CD14-positive monocyte (primary cell): ENCODE measurements at regions not wholly inside any gene's neighbourhood (a gene's known extent, or its start where the extent isn't known, plus 50 kb on each side); places are given as distances from the start of the nearest gene placed in this dataset.

Experiments used
- DNase-seq, 3 donors: peaks; one replicate each; pipeline ENCODE4 v3.0.0-alpha.2; 2011 to 2022
- H2AFZ ChIP-seq: 2 replicates; pipeline ENCODE4 v1.6.0; 2012; ENCODE audit warnings: mild to moderate bottlenecking, low read depth, low read length, inconsistent platforms; ENCODE audit not compliant: insufficient read depth, poor library complexity, severe bottlenecking
- H3K27ac ChIP-seq, 2 donors: 1 replicate in 1 of 2; 2 replicates in 1 of 2; pipeline ENCODE4 v1.5.1; 2012 to 2013; ENCODE audit warnings: low read length in 2 of 2, control low read depth in 1 of 2, inconsistent platforms in 1 of 2, low read depth in 1 of 2, mild to moderate bottlenecking in 1 of 2
- H3K27me3 ChIP-seq, 2 donors: one replicate each; pipeline versions ENCODE4 v1.6.0 to v1.6.1; 2011 to 2013; ENCODE audit warnings: low read length in 2 of 2; ENCODE audit not compliant: control insufficient read depth in 2 of 2, insufficient read depth in 2 of 2
- H3K36me3 ChIP-seq, 2 donors: replicated peaks in 1 of 2; 1 replicate in 1 of 2; 2 replicates in 1 of 2; pipeline versions ENCODE4 v1.5.1 to v1.6.1; 2012 to 2013; ENCODE audit warnings: low read length in 2 of 2, control low read depth in 1 of 2, inconsistent platforms in 1 of 2, mild to moderate bottlenecking in 1 of 2; ENCODE audit not compliant: insufficient read depth in 2 of 2, control insufficient read depth in 1 of 2
- H3K4me1 ChIP-seq, 2 donors: 1 replicate in 1 of 2; 2 replicates in 1 of 2; pipeline versions ENCODE4 v1.5.1 to v1.6.1; 2012 to 2013; ENCODE audit warnings: low read length in 2 of 2, control low read depth in 1 of 2, inconsistent platforms in 1 of 2, mild to moderate bottlenecking in 1 of 2, moderate library complexity in 1 of 2; ENCODE audit not compliant: insufficient read depth in 2 of 2, control insufficient read depth in 1 of 2
- H3K4me2 ChIP-seq: replicated peaks from 2 replicates; pipeline ENCODE3; 2012; ENCODE audit warnings: low read length, moderate library complexity, mild to moderate bottlenecking; ENCODE audit not compliant: poor library complexity, severe bottlenecking; ENCODE audit errors: extremely low read depth
- H3K4me3 ChIP-seq, 3 experiments: fragments of 200-600 bp in 1 of 3; sonication (generic) in 1 of 3; replicated peaks in 1 of 3; 1 replicate in 2 of 3; 2 replicates in 1 of 3; pipeline ENCODE4 v1.5.1; 2011 to 2013; ENCODE audit warnings: low read length in 3 of 3, mild to moderate bottlenecking in 3 of 3, control low read depth in 2 of 3, low read depth in 2 of 3, inconsistent platforms in 1 of 3, moderate library complexity in 1 of 3
- H3K79me2 ChIP-seq: 2 replicates; pipeline ENCODE4 v1.6.0; 2012; ENCODE audit warnings: mild to moderate bottlenecking, control low read depth, inconsistent platforms, low read length, moderate library complexity; ENCODE audit not compliant: insufficient read depth
- H3K9ac ChIP-seq: 2 replicates; pipeline ENCODE4 v1.6.0; 2017; ENCODE audit warnings: low read length, mild to moderate bottlenecking; ENCODE audit not compliant: insufficient read depth, poor library complexity, severe bottlenecking
- H3K9me3 ChIP-seq, 2 donors: replicated peaks in 1 of 2; 1 replicate in 1 of 2; 2 replicates in 1 of 2; pipeline versions ENCODE4 v1.5.1 to v1.6.1; 2012 to 2013; ENCODE audit warnings: low read length in 2 of 2, control low read depth in 1 of 2; ENCODE audit not compliant: control insufficient read depth in 1 of 2, insufficient read depth in 1 of 2
- H4K20me1 ChIP-seq: 2 replicates; pipeline ENCODE4 v1.6.0; 2012; ENCODE audit warnings: mild to moderate bottlenecking, low read length, control low read depth, moderate library complexity; ENCODE audit not compliant: insufficient read depth
- H3K27ac Mint-ChIP-seq, 7 donors: one replicate each; pipeline ENCODE4 v1.8.0; 2020; ENCODE audit warnings: mild to moderate bottlenecking in 7 of 7, mixed read lengths in 7 of 7, moderate library complexity in 6 of 7, inconsistent platforms in 2 of 7
- H3K27me3 Mint-ChIP-seq, 3 donors: one replicate each; pipeline ENCODE4 v1.8.0; 2021 to 2022; ENCODE audit warnings: low read depth in 3 of 3, mild to moderate bottlenecking in 3 of 3, mixed read lengths in 3 of 3, moderate library complexity in 3 of 3, inconsistent platforms in 1 of 3
- H3K36me3 Mint-ChIP-seq, 2 donors: one replicate each; pipeline ENCODE4 v1.8.0; 2020; ENCODE audit warnings: mixed read lengths in 2 of 2, inconsistent platforms in 1 of 2, mild to moderate bottlenecking in 1 of 2
- H3K4me1 Mint-ChIP-seq: one replicate; pipeline ENCODE4 v1.8.0; 2020; ENCODE audit warnings: mild to moderate bottlenecking, mixed read lengths
- H3K4me3 Mint-ChIP-seq, 2 donors: one replicate each; pipeline ENCODE4 v1.8.0; 2020; ENCODE audit warnings: mild to moderate bottlenecking in 2 of 2, mixed read lengths in 2 of 2, moderate library complexity in 1 of 2
- H3K9me3 Mint-ChIP-seq, 7 donors: one replicate each; pipeline ENCODE4 v1.8.0; 2020 to 2022; ENCODE audit warnings: mixed read lengths in 7 of 7, mild to moderate bottlenecking in 6 of 7, moderate library complexity in 6 of 7, inconsistent platforms in 2 of 7
- CTCF ChIP-seq: fragments of 200-600 bp; IDR thresholded peaks from one replicate; pipeline ENCODE4 v1.8.0; 2022; ENCODE audit warnings: antibody characterized with exemption, mild to moderate bottlenecking
- WGBS: methylation state at CpG from one replicate; pipeline ENCODE4 v1.1.5; 2013; ENCODE audit warnings: missing lambda C conversion rate; ENCODE audit not compliant: insufficient coverage; 5-methylcytosine and 5-hydroxymethylcytosine counted together
- intact Hi-C, 2 donors: fragments of 100-400 bp; cut with micrococcal nuclease; formaldehyde crosslinking; loops; one replicate each; pipeline versions ENCODE4 v1.15.0 to v1.15.1; 2023

GRCh38 chr9:31854187-31854586, 530.3 kb upstream of the ACO1 start:
- intact Hi-C loops, result no loop called here
- H3K4me3 Mint-ChIP-seq, result no peak overlapping the region
- Histone ChIP-seq H2AFZ (no peak overlapping the region), H3K79me2 (no peaks in the 10 kb centered on the region), H3K27ac (no peak overlapping the region), H4K20me1 (no peaks in the 10 kb centered on the region), H3K9ac (no peak overlapping the region), H3K27me3 (no peaks in the 10 kb centered on the region), H3K4me2 (no peak overlapping the region), H3K9me3 (peaks cover 0 to 9% of the 10 kb centered on the region in 2 donors), H3K36me3 (no peaks in the 10 kb centered on the region), H3K4me3 (no peak overlapping the region), H3K4me1 (no peaks in the 10 kb centered on the region)
- H3K27ac Mint-ChIP-seq, result no peak overlapping the region
- no peak for TF ChIP-seq CTCF
- H3K4me1 Mint-ChIP-seq, result no peaks in the 10 kb centered on the region
- peaks cover 0 to 1% (median 0%) of the 10 kb centered on the region in 3 donors for H3K27me3 Mint-ChIP-seq
- H3K36me3 Mint-ChIP-seq, result no peaks in the 10 kb centered on the region
- no peak for DNase-seq
- H3K9me3 Mint-ChIP-seq, result peaks cover 0 to 13% (median 6%) of the 10 kb centered on the region in 7 donors
- WGBS, result 94% methylated on average over 3 of the region's 3 CpGs

GRCh38 chr9:31868830-31869229, 515.6 kb upstream of the ACO1 start:
- peaks cover 0 to 7% (median 4%) of the 10 kb centered on the region in 7 donors for H3K9me3 Mint-ChIP-seq
- TF ChIP-seq CTCF, result no peak

More at GRCh38 chr9:31868830-31869229, 515.6 kb upstream of the ACO1 start:
- Histone ChIP-seq H4K20me1 (no peaks in the 10 kb centered on the region), H3K79me2 (no peaks in the 10 kb centered on the region), H3K27ac (no peak overlapping the region), H2AFZ (no peak overlapping the region), H3K27me3 (no peaks in the 10 kb centered on the region), H3K4me2 (no peak overlapping the region), H3K4me3 (no peak overlapping the region), H3K9ac (no peak overlapping the region), H3K4me1 (no peaks in the 10 kb centered on the region), H3K36me3 (no peaks in the 10 kb centered on the region), H3K9me3 (peaks cover 10 to 14% of the 10 kb centered on the region in 2 donors)
- DNase-seq, result no peak
- Mint-ChIP-seq H3K4me3 (no peak overlapping the region), H3K27me3 (peaks cover 0 to 3% (median 2%) of the 10 kb centered on the region in 3 donors), H3K27ac (no peak overlapping the region), H3K36me3 (no peaks in the 10 kb centered on the region), H3K4me1 (no peaks in the 10 kb centered on the region)
- 90% methylated on average over 5 of the region's 5 CpGs for WGBS
- intact Hi-C loops, result loop anchor here in 1 of 2 donors (10.0 kb wide), 1 partner anchor 334 kb away; no protein-coding TSS in a partner anchor
